ENCODE measurements at regions not wholly inside any gene's neighbourhood (a gene's known extent, or its start where the extent isn't known, plus 50 kb on each side); places are given as distances from the start of the nearest gene placed in this dataset.
"Not testable (repeated sequence)": the region's sequence is repeated elsewhere in the genome, so short reads cannot be mapped to it uniquely, and the experiment has no call there.

DNA sequence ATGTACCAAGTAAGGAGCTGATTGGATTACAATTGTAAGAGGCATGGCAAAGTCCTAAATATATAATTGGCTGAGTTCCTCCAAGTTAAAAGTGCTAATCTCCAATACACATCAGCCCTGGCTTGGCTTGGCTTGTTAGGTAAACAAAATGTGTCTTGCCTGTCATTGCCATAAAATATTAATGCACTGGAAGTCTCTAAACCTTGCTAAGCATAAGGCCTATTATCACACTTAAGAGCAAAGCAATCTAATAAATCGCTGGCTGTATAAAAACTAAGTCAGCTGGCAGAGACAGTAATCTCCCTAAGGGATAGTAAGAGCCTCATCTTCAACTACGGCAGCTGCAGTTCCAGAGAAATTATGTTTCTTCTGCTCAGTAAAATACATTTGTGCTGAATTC, 418.6 kb upstream of the GRAMD2B start:
- DNase-seq, result no peak
- no peaks in the 10 kb centered on the region for H3K27me3 Mint-ChIP-seq
- no peaks in the 10 kb centered on the region for H3K4me1 Mint-ChIP-seq
- H3K36me3 Mint-ChIP-seq, result no peaks in the 10 kb centered on the region
- peaks cover under 1% of the 10 kb centered on the region for H3K9me3 Mint-ChIP-seq
- no peak overlapping the region for H3K4me3 Mint-ChIP-seq
- H3K27ac Mint-ChIP-seq, result no peak overlapping the region
- CTCF ChIA-PET, result no interaction called here

GRCh38 chr5:126007841-126008240, 415.4 kb upstream of the GRAMD2B start:
- Mint-ChIP-seq H3K27ac (no peak overlapping the region), H3K27me3 (no peaks in the 10 kb centered on the region), H3K4me1 (no peaks in the 10 kb centered on the region), H3K9me3 (peaks cover 3% of the 10 kb centered on the region), H3K4me3 (no peak overlapping the region), H3K36me3 (no peaks in the 10 kb centered on the region)
- DNase-seq, result no peak
- CTCF ChIA-PET, result no interaction called here

GRCh38 chr5:126009566-126009965, 413.6 kb upstream of the GRAMD2B start:
- no peak for DNase-seq
- H3K4me3 Mint-ChIP-seq, result no peak overlapping the region
- H3K4me1 Mint-ChIP-seq, result no peaks in the 10 kb centered on the region
- H3K9me3 Mint-ChIP-seq, result peaks cover 8% of the 10 kb centered on the region
- no peaks in the 10 kb centered on the region for H3K36me3 Mint-ChIP-seq
- H3K27ac Mint-ChIP-seq, result no peak overlapping the region
- CTCF ChIA-PET, result no interaction called here
- no peaks in the 10 kb centered on the region for H3K27me3 Mint-ChIP-seq

DNA sequence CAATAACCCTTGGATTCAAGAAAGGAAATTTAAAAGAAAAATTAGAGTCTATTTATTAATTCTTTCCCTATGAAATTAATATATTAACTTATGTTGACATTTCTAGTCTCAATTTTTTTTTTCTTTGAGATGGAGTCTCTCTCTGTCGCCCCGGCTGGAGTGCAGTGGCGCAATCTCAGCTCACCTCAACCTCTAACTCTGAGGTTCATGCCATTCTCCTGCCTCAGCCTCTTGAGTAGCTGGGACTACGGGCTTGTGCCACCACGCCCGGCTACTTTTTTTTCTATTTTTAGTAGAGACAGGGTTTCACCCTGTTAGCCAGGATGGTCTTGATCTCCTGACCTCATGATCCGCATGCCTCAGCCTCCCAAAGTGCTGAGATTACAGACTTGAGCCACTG, 411.7 kb upstream of the GRAMD2B start:
- H3K4me1 Mint-ChIP-seq, H3K27me3 Mint-ChIP-seq, H3K4me3 Mint-ChIP-seq, H3K9me3 Mint-ChIP-seq, H3K27ac Mint-ChIP-seq, H3K36me3 Mint-ChIP-seq, DNase-seq, CTCF ChIA-PET: not testable (repeated sequence)

DNA sequence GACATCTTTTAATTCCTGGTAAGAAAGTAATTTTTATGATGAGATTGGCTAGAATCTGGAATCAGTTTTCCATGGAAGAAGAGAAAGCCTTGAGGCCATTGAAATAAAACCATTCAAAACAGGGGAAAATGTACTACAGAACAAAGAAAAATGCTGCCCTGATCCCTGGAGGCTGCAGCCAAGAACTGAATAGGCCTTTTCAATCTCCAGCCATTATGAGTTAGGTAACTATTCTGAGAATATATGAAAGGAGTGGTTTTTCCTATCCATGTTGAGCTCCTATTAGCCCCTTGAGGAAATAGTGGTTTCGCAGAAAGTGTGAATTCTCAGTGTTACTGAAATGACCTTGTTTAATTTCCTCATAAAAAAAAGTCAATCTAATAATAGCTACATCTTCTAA, 408.5 kb upstream of the GRAMD2B start:
- Mint-ChIP-seq H3K9me3 (peaks cover 8% of the 10 kb centered on the region), H3K4me1 (no peaks in the 10 kb centered on the region), H3K36me3 (no peaks in the 10 kb centered on the region), H3K4me3 (no peak overlapping the region), H3K27me3 (no peaks in the 10 kb centered on the region), H3K27ac (no peak overlapping the region)
- CTCF ChIA-PET, result no interaction called here
- DNase-seq, result no peak

GRCh38 chr5:126015235-126016181, 407.7 kb upstream of the GRAMD2B start:
- Mint-ChIP-seq H3K4me1 (no peaks in the 10 kb centered on the region), H3K27me3 (no peaks in the 10 kb centered on the region), H3K27ac (no peak overlapping the region), H3K9me3 (peaks cover 9% of the 10 kb centered on the region), H3K36me3 (no peaks in the 10 kb centered on the region), H3K4me3 (no peak overlapping the region)
- DNase-seq, result no peak
- CTCF ChIA-PET, result no interaction called here

- no peaks in the 10 kb centered on the region for H3K4me1 Mint-ChIP-seq
- CTCF ChIA-PET, result no interaction called here
- no peaks in the 10 kb centered on the region for H3K27me3 Mint-ChIP-seq
- H3K27ac Mint-ChIP-seq, result no peak overlapping the region
- DNase-seq, result no peak
- no peaks in the 10 kb centered on the region for H3K36me3 Mint-ChIP-seq
- peaks cover 11% of the 10 kb centered on the region for H3K9me3 Mint-ChIP-seq
- no peak overlapping the region for H3K4me3 Mint-ChIP-seq
Observed at GRCh38 chr5:126016256-126016655, 407.0 kb upstream of the GRAMD2B start.

- DNase-seq, result no peak
- Mint-ChIP-seq H3K9me3 (peaks cover 11% of the 10 kb centered on the region), H3K36me3 (no peaks in the 10 kb centered on the region), H3K27ac (no peak overlapping the region), H3K4me3 (no peak overlapping the region), H3K27me3 (no peaks in the 10 kb centered on the region), H3K4me1 (no peaks in the 10 kb centered on the region)
- CTCF ChIA-PET, result no interaction called here
Observed at GRCh38 chr5:126017096-126017495, 406.1 kb upstream of the GRAMD2B start.

DNA sequence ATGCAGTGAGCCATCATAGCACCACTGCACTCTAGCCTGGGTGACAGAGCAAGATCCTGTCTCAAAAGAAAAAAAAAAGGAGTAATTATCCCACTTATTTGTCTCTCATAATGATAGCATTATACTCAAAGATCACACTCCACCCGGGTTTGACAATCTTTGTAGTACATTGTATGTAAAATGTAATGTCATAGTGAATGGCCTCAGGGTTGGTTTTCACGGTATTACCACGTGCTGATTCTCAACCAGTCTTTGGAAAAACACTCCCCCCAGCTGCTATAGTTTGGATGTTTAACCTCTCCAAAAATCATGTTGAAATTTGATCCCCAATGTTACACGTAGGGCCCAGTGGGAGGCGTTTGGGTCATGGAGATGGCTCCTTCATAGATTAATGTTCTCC, 402.4 kb upstream of the GRAMD2B start:
- DNase-seq, result no peak
- Mint-ChIP-seq H3K4me1 (no peaks in the 10 kb centered on the region), H3K4me3 (no peak overlapping the region), H3K27ac (no peak overlapping the region), H3K27me3 (no peaks in the 10 kb centered on the region), H3K9me3 (peaks cover 6% of the 10 kb centered on the region), H3K36me3 (no peaks in the 10 kb centered on the region)
- CTCF ChIA-PET, result no interaction called here

GRCh38 chr5:126023994-126024441, 399.2 kb upstream of the GRAMD2B start:
- Mint-ChIP-seq H3K36me3 (no peaks in the 10 kb centered on the region), H3K4me1 (no peaks in the 10 kb centered on the region), H3K27ac (no peak overlapping the region), H3K27me3 (no peaks in the 10 kb centered on the region), H3K9me3 (peaks cover 27% of the 10 kb centered on the region), H3K4me3 (no peak overlapping the region)
- CTCF ChIA-PET, result no interaction called here
- no peak for DNase-seq

- H3K4me3 Mint-ChIP-seq, result no peak overlapping the region
- no peak for DNase-seq
- H3K27me3 Mint-ChIP-seq, result no peaks in the 10 kb centered on the region
- CTCF ChIA-PET, result no interaction called here
- no peaks in the 10 kb centered on the region for H3K4me1 Mint-ChIP-seq
- H3K36me3 Mint-ChIP-seq, result no peaks in the 10 kb centered on the region
- no peak overlapping the region for H3K27ac Mint-ChIP-seq
- H3K9me3 Mint-ChIP-seq, result peaks cover 35% of the 10 kb centered on the region
Observed at GRCh38 chr5:126027149-126027548, 396.1 kb upstream of the GRAMD2B start.

DNA sequence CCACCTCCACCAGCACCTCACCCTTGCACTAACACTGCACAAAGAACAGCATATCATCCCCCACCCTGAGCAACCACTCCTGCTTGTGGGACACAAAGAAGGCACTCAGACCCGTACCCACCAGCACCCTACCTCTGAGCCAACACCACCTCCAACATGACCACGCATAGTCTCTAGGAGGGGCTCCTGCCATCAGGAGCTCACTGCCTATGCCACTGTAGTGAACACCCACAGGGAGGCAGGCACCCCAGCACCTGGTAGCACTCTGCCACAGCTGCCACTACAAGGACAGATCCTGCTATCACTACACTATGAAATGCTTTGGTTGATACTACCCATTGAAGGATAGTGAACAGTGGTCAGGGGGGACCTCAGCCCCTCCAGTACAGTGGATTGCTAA, 395.6 kb upstream of the GRAMD2B start:
- Mint-ChIP-seq H3K27ac (no peak overlapping the region), H3K4me3 (no peak overlapping the region), H3K9me3 (peaks cover 35% of the 10 kb centered on the region), H3K4me1 (no peaks in the 10 kb centered on the region), H3K36me3 (no peaks in the 10 kb centered on the region), H3K27me3 (no peaks in the 10 kb centered on the region)
- CTCF ChIA-PET, result no interaction called here
- no peak for DNase-seq

DNA sequence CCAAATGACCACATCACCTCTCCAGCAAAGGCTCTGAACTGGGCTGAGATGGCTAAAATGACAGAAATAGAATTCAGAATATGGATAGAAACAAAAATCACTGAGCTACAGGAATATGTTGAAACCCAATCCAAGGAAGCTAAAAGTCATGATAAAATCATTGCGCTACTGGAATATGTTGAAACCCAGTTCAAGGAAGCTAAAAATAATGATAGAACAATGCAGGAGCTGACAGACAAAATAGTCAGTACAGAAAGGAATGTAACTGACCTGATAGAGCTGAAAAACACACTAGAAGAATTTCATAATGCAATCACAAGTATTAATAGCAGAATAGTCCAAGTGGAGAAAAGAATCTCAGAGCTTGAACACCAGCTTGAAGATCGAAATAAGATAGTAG, 394.9 kb upstream of the GRAMD2B start:
- Mint-ChIP-seq H3K27ac (no peak overlapping the region), H3K27me3 (no peaks in the 10 kb centered on the region)
- CTCF ChIA-PET, result no interaction called here

GRCh38 chr5:126029282-126029681, 393.9 kb upstream of the GRAMD2B start:
- H3K9me3 Mint-ChIP-seq, result peaks cover 35% of the 10 kb centered on the region
- H3K27me3 Mint-ChIP-seq, H3K4me3 Mint-ChIP-seq, CTCF ChIA-PET, H3K4me1 Mint-ChIP-seq, H3K36me3 Mint-ChIP-seq, DNase-seq, H3K27ac Mint-ChIP-seq: not testable (repeated sequence)

More for the DNA sequence above, 394.9 kb upstream of the GRAMD2B start:
- no peaks in the 10 kb centered on the region for H3K36me3 Mint-ChIP-seq
- peaks cover 35% of the 10 kb centered on the region for H3K9me3 Mint-ChIP-seq
- no peak for DNase-seq
- no peak overlapping the region for H3K4me3 Mint-ChIP-seq
- H3K4me1 Mint-ChIP-seq, result no peaks in the 10 kb centered on the region

- H3K27ac Mint-ChIP-seq, result no peak overlapping the region
- CTCF ChIA-PET, result no interaction called here
- H3K9me3 Mint-ChIP-seq, result peaks cover 35% of the 10 kb centered on the region
- no peak overlapping the region for H3K4me3 Mint-ChIP-seq
- no peaks in the 10 kb centered on the region for H3K27me3 Mint-ChIP-seq
- H3K4me1 Mint-ChIP-seq, result no peaks in the 10 kb centered on the region
- no peak for DNase-seq
- no peaks in the 10 kb centered on the region for H3K36me3 Mint-ChIP-seq
Observed at GRCh38 chr5:126030698-126031097, 392.5 kb upstream of the GRAMD2B start.
